Right lung (tissue), 2 donors: ENCODE measurements at regions not wholly inside any gene's neighbourhood (a gene's known extent, or its start where the extent isn't known, plus 50 kb on each side); places are given as distances from the start of the nearest gene placed in this dataset.
"Not testable (repeated sequence)": the region's sequence is repeated elsewhere in the genome, so short reads cannot be mapped to it uniquely, and the experiment has no call there.

ENCODE experiments used
- DNase-seq, 2 donors: peaks; one replicate each; pipeline ENCODE4 v3.0.0-alpha.2; 2013

DNA sequence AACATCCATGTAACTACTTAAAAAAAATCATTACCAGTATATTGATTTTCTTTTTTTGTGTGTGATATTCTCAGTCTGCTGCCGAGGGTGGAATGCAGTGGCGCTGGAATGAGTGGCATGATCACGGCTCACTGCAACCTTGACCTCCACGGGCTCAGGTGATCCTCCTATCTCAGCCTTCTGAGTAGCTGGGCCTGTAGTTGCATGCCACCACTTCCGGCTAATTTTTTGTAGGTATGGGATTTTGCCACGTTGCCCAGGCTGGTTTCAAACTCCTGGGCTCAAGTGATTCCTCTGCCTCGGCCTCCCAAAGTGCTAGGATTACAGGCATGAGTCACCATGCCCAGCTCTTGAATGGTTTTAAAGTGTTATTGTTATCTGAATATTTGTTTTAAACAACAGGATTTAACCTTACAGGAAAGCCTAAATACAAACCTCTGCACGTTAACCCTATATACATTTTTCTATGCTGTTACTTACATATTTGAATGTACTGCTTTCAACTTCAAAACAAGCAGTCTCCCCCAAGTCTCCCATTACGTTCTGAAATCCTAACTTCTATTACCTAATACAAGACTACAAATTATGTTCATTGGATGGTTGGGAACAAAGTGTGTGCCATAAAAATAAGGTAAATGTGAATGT lies 61.7 kb downstream of the KPNA2 start:
- no peak for DNase-seq

DNA sequence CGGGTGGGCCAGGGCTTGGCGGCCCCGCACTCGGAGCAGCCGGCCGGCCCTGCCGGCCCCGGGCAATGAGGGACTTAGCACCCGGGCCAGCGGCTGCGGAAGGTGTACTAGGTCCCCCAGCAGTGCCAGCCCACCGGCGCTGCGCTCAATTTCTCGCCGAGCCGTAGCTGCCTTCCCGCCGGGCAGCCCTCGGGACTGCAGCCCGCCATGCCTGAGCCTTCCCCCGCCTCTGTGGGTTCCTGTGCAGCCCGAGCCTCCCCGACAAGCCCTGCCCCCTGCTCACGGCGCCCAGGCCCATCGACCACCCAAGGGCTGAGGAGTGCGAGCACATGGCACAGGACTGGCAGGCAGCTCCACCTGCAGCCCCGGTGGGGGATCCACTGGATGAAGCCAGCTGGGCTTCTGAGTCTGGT lies 63.8 kb downstream of the KPNA2 start:
- DNase-seq = not testable (repeated sequence)

DNA sequence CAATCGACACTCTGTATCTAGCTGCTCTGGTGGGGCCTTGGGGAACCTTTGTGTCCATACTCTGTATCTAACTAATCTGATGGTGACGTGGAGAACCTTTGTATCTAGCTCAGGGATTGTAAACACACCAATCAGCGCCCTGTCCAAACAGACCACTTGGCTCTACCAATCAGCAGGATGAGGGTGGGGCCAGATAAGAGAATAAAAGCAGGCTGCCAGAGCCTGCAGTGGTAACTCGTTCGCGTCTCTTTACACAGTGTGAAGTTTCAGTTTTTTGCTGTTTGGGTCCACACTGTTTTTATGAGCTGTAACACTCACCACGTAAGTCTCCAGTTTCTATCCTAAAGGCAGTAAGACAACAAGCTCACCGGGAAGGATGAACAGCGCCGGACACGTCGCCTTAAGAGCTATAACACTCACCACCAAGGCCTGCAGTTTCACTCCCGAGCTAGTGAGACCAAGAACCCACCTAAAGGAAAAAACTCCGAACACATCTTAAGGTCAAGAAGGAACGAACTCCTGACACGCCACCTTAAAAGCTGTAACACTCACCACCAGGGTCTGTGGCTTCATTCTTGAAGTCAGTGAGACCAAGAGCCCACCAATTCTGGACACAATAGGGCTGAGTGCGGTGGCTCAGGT lies 64.6 kb downstream of the KPNA2 start:
- no peak for DNase-seq

DNA sequence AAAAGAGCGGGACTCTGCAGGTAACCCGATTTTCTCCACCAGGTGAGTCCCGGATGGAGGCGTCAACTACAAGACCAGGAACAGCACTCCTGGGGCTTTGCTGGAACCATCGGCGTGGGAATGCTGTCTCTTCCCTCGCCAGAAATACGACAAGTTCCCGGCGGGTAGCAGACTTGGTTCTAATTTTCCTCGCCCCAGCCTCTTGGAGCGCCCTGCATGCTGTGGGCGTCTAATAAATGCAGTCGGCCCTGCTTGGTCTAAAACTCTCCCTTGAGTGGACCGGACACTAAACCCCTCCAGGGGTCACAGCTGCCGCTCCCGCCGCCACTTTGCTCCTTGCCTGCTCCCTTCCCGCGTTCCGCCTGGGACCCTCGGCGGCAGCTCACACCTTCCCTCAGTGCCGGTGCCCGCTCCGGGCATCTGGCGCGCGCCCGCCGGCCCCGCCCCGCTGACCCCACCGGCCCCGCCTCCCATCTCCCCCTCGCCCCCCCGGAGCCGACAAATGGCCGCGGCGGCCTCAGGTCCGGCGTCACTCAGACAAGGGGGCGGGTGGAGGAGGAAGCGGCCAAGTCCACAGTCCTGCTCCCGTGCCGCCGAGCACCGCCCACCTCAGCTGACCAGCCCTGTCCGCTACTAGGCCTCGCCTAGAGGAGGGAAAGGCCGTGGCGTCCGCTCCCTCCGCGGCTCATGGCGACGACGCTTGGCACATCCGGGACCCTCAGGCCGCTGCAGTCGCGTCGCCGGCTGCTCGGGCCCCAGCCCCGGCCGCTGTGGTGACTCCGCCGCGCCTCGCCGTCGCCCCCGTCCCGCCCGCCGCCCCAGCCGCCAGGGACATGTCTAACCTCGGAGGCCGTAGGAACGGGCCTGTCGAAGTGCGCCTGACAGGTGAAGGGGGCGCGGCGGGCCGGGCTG lies 65.8 kb downstream of the KPNA2 start:
- peak; percentile 84 to 88 for DNase-seq

DNA sequence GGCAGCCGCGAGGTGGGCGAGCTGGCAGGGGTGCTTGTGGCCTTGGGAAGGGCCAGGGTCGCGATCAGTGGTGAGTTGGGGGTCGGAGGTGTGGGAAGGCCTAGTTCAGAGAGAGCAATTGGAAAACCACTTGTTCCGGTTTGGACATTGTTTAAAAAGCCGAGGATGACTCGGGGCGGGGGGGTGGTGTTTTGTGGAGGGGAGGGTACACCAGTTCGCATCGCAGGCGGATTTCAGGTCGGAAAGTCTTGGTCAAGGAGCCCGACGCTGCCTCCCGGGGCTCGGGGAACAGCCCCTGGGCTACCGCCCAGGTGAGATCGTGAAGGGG lies 66.4 kb downstream of the KPNA2 start:
- peak; percentile 36 to 39 for DNase-seq

DNA sequence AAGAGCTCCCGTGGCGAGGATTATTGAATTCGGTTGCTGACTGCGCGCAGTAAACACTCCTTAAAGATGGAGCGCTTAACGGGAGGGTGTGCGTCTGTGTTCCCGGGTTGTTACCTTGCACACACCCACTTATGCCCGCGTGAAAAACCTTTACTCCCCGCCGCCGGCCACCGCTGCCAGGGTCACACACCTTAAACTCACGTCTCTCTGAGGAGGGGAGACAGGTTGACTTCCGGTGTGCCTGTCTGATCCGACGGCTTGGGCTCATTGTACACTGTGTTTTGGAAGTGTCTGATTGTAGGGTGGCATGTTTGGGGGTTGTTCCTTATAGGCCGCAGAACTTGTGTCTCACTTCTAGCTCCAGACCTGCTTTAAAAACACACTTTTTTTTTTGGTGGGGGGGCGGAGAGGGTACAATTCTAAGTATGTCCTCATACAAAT lies 66.8 kb downstream of the KPNA2 start:
- DNase-seq = no peak

DNA sequence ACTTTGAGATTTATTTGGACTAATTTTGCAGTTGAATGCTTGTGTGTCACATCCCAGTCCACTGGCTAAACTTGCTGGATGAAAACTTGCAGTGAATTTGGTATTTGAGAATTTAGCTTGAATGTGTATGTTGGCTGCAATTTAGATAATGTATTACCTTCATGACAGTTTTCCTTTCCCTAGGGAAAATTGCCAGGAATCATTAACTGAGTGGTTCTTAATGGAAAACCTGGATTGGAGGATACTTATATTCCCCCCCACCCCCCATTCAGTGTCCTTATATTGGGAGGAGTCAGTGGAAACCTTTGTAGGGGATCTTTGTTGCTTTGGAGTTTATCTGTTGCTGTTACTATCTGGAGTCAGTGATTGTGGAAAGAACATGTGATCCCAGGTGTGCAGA lies 67.6 kb downstream of the KPNA2 start:
- no peak for DNase-seq

DNA sequence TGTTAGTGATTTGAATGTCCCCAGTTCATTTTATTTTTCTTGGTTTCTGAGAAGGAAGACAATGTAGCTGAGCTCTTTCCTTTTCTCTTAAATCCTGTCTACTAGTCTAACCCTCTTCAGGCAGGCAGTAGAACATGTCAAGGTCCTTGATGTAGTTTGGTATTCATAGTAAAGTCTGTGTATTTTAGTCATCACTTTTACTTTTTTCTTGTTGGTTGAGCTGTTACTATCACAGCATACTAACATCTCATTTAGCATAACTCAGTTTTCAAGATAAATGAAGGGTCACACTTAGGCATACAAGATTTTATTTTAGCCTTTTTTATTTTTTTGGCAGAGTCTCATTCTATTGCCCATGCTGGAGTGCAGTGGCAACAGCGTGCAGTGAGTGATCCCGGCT lies 70.5 kb downstream of the KPNA2 start:
- no peak for DNase-seq

DNA sequence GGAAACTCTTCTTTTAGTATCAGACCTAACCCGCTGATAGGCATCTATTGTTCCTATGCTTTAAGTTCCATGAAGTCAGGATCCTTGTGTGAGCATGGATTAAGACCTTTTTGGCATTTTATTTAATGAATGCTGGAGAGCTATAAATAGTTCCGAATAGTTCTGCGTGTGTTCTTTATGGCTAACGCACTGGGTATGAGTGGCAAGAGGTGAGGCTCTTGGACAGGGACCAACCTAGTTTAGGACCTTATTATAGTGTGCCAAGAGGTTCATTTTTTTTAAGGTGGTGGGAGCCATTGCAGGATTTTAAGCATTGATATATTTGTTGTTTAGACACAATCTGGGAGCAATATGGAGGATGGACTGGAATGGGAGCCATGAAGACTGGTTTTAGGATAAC lies 71.8 kb downstream of the KPNA2 start:
- DNase-seq = no peak

DNA sequence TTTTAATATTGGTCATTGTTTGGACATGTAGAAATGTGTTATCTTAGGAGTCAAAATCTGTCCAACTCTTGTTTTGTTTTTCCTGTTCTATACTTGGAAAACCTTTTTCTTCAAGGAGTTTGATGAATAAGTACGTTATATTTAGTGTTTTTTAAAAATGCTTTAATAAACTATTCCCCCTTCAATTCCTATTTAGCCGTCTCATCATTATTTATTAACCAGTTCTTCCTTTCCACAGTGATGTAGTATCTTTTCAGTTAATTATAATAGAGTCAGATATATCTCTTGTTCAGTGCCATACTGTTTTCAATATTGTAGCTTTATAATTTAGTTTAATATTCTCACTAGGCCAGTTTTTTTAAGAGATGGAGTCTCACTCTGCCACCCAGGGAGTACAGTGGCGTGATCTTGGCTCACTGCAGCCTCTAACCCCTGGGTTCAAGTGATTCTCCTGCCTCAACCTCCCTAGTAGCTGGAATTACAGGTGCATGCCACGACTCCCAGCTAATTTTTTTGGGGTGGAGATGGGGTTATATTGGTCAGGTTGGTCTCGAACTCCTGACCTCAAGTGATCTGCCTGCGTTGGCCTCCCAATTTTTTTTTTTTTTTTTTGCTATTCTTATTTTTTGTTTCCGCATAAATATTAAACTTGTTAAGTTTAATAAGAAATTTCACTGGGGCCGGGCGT lies 72.9 kb downstream of the KPNA2 start:
- DNase-seq = no peak

DNA sequence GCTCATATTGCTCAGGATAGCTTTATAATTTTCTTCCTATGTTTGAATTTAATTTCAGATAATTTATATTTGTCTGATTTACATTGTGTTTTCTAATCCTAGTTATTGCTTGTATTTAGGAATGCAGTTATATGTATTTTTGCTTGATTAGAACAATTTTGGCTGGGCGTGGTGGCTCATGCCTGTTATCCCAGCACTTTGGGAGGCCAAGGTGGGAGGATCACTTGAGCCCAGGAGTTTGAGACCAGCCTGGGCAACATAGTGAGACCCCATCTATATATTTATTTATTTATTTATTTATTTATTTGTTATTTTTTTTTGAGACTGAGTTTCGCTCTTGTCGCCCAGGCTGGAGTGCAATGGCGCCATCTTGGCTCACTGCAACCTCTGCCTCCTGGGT lies 73.9 kb downstream of the KPNA2 start:
- DNase-seq = not testable (repeated sequence)

DNA sequence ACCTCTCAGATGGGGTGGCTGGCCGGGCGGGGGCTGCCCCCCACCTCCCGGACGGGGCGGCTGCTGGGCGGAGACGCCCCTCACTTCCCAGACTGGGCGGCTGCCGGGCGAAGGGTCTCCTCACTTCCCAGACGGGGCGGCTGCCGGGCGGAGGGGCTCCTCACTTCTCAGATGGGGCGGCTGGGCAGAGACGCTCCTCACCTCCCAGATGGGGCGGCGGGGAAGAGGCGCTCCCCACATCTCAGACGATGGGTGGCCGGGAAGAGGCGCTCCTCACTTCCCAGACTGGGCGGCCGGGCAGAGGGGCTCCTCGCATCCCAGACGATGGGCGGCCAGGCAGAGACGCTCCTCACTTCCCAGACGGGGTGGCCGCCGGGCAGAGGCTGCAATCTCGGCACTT lies 80.7 kb downstream of the KPNA2 start:
- DNase-seq = not testable (repeated sequence)

DNA sequence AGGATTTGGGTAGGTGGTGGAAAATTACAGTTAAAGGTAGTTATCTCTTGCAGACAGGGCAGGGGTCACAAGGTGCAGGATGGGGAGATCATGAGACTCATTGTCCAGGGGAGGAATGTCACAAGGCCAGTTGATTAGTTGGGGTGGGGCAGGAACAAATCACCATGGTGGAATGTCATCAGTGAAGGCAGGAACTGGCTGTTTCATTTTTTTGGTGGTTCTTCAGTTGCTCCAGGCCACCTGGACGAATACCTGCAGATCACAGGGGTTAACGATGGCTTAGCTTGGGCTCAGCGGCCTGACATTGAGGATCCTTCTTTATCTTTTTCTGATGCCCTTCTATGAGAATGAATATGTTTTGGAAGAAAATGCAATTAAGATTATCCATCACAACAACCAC lies 87.1 kb downstream of the KPNA2 start:
- no peak for DNase-seq

DNA sequence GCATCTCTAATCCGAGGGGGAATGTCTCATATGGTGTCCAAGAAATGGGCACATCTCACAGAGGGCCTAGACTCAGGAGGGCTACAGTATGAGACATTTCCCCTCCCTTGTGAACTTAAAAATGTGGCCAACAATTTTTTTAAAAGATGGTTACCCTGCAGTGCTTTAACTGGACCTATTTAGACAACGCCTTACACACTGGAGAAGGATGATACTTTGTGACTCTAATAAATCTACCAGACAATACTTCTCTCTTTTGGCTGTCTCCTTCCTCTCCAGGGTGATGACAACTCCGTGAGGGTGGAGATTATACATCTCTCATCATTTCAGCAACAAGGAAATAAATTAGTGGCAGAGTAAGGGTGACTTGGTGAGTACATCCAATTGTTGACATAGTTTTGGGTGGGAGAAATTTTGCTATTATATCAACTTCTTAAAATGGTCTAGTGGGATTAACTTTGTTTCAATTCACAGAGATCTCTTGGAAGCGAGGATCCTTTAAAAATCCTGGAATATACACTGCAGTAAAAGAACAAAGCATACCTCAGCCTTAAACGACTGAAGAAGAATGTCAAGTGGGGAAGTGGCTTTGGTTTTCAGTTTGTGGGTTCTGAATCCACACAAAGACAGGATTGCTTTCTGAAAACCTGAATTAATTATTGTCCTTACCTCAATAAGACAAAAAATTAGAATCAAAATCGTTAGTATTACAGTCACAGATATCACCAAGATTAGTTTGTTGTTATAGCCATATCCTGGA lies 89.8 kb downstream of the KPNA2 start:
- DNase-seq = no peak

DNA sequence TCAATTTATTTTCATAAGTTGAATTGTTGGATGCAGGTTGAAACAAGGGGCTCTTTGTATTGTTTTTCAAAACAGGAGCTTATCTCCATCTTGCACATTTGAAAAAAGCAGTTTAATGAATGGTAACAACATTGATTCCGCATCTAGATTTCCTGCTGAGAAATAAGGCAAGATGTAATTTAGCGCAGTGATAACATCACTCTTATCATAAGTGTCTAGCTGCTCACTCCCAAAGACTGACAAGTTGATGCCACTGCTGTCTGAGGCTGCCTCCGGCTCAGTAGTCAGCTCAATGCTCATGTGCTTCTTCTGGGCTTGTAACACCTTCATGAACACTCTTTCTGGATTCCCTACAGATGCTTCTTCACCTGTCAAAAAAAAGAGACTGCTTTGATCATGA lies 92.4 kb downstream of the KPNA2 start:
- DNase-seq = no peak

DNA sequence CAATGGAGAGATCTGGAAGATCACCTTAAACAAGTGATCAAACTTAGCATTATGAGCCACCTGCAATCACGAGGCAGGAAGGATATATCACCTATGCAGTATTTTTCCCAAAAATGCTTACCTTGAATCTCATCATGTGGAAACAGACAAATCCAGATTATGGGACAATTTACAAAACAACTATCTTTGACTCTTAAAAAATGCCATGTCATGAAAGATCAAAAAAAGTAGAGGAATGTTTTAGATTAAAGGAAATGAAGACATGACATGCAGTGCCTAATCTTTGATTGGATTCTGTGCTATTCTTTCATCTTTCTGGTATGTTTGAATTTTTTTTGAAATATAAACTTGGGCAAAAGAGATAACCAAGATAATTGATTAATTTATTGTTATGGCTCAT lies 95.9 kb downstream of the KPNA2 start:
- DNase-seq = no peak

DNA sequence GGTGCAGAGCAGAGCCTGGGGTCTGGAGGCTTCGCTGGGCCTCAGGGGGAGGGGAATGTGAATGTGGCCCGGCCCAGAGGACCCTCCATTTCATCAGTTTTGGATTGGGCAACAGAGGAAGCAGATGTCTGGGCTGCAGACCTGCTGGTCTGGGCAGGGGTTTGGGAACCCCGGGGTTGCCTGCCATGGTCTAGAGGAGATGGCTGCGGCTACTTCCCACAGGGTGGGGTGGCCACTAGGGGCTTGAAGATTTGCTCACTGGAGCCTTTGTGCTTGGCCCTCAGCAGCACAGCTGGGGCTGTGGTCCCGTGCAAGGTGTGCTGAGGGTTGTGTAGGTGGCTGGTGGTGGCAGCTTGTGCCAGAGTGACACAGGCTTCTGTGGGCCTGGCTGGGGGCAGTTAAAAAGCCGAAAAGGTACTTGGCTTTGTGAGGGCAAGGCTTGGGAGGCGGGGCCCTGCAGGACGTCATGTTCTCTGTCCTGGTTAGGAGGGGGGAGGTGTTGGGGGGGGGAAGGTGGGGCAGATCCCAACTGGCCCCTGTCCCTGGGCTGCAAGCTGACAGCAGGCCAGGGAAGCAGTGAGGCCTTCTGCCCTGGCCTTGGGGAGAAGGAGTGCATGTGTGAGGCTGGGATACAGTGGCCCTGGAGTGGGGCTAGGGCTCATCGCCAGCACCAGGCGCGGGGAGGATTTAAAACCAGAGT lies 98.0 kb downstream of the KPNA2 start:
- DNase-seq = no peak

DNA sequence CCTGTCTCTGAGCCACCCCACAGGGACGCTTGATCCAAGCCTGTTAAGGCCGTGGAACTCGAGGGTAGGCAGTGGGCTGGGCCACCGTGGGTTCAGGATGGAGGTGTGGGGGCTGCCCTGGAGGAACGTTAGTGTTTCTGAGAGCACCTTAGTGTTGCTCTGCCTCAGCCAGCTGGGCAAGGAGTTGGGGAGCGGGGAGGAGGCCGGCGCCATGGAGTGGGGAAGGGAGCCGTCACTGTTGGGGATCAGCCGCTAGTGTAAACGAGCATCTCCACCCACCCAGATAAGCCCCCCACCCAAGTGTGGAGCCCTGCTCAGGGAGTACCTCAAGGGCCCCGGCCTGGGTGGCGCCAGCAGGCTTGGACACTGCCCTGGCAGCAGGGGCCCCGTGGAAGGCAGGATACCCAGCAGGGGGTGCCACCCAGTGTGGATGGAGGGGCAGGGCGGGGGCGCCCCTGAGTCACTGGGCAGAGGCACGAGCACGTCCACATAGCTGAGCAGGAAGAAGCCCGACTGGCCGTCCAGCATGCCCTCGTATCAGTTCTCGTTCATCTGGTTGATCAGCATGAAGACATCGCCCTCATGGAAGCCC lies 98.6 kb downstream of the KPNA2 start:
- no peak for DNase-seq

DNA sequence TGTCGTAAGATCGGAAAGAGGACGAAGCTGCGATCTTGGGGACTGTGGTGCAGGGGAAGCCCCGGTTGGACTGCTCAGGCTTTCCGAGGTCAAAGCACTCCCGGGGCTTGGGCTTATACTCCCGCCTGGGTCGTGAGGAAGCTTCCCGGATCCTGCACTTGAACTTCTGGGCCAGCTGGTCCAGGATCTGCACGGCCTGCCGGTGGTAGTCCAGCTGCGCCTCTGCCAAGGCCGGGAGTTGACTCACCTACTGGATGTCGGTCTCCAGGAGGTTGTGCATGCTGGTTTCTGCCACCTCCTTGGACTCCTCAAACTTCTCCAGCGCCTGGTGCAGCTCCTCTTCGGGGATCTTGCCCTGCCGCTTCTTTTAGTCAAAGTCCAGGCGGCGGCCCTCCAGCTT lies 99.2 kb downstream of the KPNA2 start:
- DNase-seq = no peak

DNA sequence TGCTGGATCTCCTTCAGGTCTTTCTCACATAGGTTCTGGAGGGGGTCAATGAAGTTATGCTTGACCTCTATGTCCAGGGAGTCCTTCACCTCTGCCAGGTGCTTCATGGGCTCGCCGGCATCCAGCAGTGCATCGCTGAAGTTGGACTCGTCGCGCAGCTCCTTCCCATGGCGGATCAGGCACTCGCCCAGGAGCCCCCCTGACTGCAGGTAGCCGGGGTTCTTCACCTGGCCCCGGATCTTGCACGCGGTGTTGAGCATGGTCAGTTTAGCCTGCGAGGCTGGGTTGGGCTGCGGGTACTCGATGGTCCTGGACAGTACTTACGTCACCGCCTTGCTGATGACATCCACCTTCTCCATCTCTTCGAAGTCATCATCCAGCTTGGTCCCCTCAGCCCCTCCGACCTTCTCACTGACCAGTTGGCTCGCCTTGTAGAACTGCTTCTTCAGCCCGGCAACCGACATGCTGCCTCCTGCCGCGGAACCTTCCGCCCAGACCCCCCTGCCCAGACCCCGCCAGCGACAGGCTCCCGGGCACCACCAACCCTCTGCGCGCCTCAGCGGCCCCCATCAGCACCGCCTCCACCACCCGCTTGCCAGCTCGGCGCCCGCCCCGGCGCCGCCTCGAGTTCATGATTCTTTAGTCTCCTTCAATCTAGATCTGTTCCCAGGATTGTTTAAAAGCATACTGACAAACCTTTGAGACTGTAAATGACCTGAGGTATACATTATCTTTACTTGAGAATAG lies 99.8 kb downstream of the KPNA2 start:
- no peak for DNase-seq
